HG02870 (cell line): ENCODE measurements at regions not wholly inside any gene's neighbourhood (a gene's known extent, or its start where the extent isn't known, plus 50 kb on each side); places are given as distances from the start of the nearest gene placed in this dataset.

Experiments used
- ATAC-seq: cut with Tn5 transposase; IDR thresholded peaks from one replicate; pipeline ENCODE4 v1.9.1; 2021; ENCODE audit warnings: mild to moderate bottlenecking, moderate library complexity; ENCODE audit not compliant: unreplicated experiment

DNA sequence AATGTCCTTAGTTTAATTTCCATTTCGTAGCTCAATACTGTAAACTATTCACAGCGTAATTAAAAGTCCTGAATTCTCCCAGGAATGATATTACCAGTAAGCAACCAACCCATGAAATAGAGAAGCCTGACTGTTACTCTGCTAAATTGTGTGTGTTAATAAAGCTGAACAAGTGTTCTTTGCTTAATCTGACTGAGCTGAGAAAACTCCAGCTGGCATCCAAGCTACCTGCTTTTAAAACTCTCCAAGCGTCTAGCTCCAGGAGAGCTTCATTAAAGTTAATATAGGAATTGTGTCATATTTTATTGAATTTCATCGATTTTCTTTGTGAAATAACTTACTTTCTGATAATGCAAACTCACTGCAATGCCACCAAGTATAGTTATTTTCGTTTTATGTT lies 524.4 kb downstream of the SLC16A7 start:
- no peak for ATAC-seq

DNA sequence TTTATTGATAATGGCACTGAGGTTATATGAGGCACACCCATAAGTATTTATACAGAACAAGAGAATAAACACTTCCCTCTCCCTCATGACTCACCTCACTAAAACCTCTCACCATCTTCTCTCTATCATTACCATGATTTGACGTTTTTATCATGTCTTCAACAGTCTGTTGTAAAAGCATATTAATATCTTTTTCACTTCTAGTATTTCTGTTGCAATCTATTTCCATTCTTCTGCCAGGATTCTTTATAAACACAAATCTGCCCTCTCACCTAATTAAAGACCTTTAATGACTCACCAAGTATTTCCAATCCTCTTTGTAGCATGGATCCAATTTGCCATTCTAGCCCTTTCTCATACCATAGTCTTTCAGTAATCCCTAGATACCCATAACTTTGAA lies 527.7 kb downstream of the SLC16A7 start:
- no peak for ATAC-seq

DNA sequence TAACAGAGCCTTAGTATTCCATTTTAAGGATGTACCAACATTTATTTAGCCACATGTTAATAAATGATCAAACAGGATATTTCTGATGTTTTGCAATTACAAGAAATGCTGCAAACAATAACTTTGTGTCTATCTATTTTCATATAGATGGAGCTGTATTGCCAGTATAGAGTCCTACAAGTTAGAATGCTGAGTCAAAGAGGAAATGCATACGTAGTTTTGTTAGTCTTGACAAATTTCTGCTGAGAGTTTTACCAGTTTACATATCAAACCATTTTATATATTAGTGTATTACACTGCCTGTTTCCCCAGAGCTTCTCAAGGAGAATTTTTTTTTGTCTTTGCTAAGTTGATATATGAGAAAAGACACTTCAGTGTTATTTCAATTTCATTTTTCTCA lies 541.7 kb downstream of the SLC16A7 start:
- ATAC-seq, result no peak

DNA sequence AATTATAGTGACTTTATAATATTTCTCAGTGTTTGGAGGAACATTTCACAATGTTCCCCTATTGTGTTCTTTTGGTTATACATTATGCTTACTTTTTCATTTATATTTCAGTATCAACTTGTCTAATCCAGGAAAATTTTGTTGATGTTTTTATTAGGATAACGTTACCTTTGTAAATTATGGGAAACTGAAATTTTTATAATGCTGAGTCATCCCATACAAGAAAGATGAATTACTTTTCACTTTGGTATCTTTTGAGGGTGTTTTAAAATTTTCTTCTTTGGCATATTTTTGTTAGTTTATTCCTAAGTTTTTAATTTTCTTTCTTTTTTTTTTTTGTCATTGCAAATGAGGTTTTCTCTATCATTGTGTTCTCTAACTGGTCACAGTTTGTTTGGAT lies 542.7 kb downstream of the SLC16A7 start:
- no peak for ATAC-seq

DNA sequence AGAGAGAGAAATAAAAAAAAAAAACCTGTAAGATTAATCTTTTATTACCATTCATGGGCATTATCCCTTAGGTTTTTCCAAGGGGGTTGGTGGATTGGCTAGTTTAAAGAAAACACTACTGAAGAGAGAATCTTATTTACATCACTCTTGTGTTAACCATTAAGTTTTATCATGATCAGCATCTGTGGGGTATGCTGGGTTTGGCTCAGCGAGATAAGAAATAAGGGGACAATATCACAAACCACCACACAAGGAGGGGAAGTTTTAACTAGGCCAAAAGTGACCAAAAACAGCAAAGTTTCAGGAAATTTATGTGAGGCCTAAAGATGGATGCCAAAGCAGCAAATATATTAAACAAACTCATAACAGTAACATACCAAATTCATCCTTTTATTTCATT lies 548.6 kb downstream of the SLC16A7 start:
- no peak for ATAC-seq

DNA sequence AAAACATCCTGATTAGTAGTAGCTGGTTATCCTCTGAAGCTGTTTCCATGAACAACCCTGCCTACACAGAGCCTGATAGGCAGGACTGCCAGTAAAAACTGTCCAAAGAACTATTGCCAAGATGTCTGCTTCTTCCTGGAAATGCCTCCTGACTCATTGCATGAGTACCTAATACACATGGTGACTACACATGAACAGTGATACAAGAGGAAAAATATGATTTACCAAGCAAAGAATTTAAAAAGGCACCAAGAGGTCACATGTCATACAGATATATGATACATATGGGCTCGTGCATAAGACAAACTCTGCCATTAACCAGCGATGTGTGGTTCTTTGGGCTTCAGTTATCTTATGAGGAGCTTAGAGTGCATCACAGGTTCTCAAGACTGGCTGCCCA lies 552.3 kb downstream of the SLC16A7 start:
- ATAC-seq, result no peak

DNA sequence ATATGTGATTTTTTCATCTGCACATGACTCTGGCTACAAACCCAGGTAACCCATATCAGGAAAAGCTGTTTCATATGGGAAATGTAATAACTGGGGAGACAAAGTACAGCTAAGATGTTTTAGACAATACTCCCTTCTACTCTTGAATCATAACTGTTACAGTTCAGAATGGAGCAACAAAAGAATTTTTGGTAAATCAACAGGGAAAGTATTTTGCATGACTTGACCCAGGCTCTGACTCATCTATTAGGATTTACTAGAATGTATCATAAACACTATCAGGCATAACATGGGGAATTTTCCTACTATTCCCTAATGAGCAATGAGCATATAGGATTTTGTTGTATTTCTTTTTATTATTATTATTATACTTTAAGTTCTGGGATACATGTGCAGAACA lies 553.0 kb downstream of the SLC16A7 start:
- ATAC-seq, result no peak

DNA sequence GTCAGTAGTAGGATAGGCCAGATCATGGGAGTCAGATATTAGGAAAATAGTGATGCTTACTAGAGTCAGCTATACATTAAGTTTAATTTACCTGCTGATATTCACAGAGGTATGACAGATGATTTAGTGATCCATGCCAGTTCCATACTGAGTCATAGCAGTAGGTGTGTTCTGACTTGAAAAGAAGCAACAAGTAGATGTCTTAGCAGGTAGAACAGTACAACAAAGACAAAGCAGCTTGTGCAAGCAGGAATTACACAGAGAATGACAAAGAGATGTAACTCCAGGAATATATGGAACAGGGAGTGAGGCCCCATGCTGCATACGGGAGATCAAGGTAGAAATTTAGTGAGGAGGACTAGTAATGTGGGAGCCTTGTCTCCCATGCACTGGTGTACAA lies 556.9 kb downstream of the SLC16A7 start:
- no peak for ATAC-seq

DNA sequence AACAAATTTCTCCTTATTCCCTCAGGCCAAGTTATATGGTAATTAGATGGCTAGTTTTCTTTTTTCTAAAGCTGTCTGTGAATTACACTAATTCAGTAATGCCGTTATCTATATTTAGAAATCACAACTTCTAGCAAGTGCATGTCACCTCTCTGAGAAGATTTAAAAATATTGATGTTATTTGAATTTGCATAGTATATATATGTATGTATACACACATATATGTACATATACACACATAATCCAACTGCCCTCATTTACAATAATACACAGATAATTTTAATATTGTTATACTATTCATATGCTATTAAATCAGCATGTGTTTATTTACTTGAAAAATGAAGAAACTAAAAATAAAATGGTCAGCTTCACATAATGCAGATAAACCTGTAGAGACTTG lies 563.9 kb downstream of the SLC16A7 start:
- no peak for ATAC-seq

DNA sequence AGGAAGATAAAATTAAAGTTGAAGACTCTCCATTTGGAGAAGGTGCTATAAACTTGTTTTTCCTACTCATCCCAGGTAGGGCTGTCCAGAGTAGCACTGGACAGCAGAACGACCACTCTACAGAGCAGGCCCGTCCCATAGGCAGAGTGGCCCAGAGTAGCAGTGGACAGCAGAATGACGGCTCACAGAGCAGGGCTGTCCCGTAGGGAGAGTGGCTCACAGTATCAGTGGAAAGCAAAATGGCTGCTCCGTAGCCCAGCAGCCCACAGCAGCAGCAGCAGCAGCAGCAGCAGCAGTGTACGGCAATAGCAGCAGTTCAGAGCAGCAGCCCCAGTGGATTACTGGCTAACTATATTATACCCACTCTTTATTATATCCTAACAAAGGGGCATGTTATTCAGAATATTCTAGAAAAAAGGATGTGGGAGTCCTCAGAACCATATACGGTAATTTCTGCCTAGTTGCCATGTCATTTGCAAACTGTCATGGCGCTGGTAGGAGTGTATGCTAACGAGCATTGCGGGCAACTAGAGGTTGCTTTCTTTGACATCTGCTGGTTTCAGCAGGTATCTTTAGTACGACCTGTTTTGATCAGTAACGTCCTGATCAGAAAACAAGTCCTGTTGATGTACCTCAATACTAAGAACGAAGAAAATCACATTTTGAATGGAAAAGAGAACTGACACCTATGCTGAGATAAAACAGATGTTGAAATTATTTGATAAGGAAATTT lies 567.3 kb downstream of the SLC16A7 start:
- no peak for ATAC-seq

DNA sequence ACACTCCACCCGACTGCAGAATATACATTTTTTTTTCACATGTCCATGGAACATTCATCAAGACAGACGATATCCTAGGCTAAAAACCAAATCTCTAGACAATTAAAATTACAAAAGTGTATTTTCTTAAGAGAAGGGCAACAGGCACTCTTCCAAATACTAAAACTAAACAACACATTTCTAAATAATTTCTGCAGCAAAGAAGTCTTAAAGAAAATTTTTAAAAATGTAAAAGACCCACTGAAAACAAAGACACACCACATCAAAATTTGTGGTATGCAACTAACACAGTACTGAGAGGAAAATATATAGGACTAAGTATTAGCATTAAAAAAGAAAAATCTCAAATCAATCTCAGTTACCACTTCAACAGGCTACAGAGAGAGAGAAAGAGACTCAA lies 570.0 kb downstream of the SLC16A7 start:
- ATAC-seq, result no peak

DNA sequence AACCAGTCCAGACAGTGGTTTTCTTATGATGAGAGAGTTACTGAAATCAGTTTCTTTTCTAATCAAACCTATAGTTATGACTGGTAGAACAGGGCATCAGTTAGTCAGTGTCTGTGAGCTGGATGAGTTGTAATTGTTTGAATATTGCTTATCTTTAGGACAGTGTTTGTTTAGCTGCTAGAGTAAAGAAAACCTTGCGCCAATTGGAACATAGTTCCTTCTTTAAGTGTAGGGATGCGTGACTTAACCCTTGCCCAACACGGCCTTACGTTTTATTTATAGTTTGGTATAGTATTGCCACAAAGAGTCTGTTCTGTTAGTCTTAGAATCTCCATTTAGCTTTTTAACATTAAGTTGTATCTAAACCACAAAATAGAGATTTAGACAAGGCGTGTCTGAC lies 572.6 kb downstream of the SLC16A7 start:
- ATAC-seq, result no peak

DNA sequence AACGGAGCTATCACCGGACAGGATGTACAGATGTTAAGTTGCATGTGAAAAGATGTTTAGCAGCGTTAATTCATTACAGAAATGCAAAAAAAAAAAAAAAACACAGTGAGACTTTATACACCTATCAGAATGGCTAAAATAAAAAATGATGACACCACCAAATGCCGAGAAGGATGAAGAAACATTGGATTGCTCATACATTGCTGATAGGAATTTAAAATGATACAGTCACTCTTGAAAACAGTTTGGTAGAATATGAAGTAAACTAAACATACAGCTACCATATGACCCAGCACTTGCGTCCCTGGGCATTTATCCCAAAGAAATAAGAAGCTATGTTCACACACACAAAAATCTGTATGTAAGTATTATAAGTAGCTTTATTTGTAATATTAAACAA lies 574.1 kb downstream of the SLC16A7 start:
- ATAC-seq, result no peak

DNA sequence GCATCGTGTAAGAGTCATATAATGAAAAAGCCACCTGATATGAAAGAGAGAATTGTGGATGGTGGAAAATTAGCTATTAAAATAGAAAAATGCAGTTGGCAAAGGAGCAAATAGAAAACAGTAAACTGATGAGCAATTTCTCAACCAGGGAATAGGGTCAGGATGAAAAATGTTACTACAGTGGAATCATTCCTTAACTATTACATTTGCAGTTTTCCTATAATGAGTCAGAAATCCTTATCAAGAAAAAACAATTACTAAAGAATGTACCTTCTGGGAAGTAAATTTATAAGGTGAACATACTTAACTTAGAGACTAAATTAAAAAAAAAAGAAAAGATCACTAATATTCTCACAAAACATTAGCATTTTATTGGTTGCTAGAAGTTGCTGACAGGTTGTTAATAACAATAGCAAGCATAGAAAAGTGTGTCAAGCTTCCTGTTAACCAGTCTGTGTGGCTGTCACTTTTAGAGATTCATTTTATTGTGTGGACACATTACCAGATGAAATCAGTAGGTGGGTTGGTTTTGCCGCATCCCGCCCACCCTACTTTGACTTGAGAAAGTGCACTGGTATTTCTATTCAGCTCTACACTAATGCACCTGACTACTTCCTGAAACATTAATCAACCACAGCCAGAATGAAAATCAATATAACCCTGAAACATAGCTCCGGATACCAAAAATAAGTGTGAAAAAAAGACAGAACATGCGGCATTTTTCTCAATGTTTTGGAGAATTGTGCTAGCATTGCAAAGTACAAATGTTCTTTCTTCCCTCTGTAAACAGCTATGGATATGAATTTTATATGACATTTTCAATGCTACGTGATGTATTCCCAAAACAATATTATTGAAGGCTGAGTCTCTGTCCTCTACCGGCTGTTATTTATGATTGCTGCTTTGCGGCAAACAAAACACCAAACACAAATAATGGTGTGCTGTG lies 576.7 kb downstream of the SLC16A7 start:
- no peak for ATAC-seq

DNA sequence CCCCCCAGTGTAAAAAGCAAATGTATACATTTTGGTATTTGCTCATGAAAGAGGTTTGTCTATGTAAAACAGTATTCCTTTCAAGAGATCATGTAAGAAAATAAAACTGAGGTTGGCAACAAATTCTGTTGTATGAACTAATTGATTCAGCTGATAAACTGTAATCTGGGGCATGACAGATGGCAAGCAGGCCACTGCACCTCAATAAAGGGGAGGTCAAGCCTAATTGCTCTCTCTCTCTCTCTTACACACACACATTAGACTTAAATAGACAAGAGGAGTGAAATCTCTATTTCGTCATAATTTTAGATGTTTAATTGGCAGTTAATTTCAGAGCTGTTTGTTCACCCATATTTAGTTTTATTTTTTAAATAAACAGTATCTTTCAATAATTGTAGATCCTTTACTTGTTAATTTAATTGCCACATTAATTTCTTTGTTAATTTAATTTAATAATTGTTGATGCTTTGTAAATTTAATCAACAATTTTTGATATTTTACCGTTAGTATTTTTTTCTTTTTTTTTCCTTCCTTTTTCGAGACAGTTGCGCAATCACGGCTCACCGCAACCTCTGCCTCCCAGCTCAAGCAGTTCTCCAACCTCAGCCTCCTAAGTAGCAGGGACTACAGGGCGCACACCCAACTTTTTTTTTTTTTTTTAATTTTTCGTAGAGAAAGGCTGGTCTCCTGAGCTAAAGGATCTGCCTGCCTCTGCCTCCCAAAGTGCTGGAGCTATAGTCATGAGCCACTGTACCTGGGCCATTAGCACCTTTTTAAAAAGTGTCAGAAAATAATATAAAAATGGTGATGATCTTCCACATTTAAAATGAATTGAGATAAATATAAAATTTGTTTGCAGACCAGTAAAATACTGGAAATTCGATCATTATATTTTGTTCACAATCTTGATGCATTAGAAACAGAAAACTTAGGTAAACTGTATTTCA lies 577.7 kb downstream of the SLC16A7 start:
- no peak for ATAC-seq

DNA sequence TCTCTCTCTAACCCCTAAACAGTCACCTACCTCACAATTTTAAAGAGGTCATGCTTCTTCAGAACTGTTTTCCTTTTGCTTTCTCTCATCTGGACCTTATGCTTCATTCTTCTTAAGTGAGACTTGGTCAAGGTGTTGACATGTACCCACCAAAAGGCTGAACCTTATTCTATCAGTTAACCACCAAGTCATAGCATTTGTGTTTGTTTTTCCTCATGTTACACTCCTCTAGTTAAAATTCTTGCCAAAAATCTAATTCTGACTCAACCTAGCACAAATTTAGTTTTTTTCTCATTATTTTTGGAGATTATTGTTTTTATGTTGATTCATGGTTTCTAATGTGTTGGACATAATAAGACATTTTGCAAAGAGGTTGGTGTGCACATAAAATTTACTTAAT lies 578.6 kb downstream of the SLC16A7 start:
- ATAC-seq, result no peak

DNA sequence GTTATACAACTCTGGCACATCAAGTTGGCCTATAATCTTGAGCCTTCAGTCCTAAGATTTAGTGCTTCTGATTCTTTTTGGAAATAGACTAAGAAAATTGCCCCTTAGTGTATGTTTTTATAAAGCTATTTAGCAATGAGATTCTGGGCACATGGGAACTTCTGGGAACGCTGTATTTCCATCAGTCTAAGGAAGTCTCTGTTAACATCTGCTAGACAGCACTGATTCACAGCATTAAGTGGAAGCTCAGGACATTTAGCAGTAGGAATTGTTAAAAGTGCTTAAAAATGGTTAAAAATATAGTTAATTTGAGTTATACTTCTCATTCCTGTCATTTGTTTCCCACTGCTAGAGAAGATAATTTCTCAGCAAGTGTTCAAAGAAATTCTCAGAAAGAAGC lies 579.1 kb downstream of the SLC16A7 start:
- no peak for ATAC-seq

DNA sequence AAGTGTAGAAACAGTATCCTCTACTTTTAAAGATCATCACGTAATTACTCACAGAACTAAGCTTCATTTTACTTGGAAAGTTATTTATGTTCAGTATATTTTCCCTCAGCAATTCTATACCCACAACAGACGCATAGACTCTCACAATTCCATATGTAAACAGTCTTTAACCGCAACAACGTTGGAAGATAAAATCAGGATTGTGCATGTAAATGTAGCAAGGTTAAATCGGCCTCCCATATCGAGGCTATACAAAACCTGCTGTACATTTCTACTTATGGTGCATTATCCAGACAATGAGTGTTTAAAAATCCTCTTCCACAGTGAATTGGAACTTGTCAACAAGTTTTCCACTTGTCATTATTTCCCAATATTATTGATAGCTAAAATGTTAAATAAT lies 581.1 kb downstream of the SLC16A7 start:
- ATAC-seq, result no peak

DNA sequence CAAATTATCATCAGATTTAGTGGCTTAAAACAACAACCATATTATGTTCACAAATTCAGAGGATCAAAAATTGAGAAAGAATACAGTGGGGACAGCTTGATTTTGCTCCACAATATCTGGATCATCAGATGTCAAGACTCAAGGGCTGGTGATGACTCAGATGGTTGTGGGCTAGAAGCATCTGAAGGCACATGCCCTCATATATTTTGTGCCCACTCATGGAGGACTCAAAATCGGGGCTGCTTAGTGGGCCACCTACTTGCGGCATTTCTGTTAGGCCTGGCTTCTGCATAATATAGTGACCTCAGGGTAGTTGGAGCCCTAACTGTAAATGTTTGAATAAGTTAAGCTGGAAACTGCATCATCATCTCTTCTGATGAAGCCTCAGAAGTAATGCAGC lies 584.5 kb downstream of the SLC16A7 start:
- no peak for ATAC-seq

DNA sequence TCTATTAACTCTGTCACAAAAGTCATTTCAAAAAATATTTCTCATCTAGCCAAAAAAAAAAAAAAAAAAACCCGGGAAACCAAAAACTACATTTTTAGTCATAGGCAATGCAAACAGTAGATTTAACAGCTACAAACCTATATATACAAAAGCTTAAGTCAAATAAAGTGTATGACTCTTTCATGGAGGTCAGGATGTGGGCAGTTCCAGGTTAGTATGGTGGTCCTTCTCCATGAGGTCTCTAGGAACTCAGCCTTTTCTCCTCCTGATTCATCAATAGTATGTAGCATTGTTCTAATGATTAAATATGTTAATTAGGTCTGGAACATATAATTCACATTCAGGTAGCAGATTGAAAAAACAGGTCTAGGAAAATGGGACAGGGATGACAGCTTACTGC lies 586.5 kb downstream of the SLC16A7 start:
- no peak for ATAC-seq

DNA sequence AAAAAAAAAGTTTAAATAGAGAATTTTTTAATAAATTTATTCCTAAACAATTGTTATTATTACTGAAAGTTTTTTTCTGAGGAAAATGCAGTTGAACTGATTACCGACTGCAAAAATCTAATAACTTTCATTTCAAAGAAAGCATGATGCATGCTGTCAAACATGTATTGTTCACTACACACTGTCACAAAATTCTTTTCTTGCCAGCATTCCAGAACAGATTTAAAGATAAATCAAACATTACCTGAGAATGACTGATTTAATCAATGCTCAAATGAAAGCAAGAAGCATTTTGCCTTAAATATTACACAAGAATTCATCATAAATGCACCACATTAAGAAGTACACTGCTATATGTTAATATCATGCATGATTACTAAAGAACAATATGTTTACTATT lies 588.3 kb downstream of the SLC16A7 start:
- ATAC-seq, result no peak
